ENCODE measurements at regions not wholly inside any gene's neighbourhood (a gene's known extent, or its start where the extent isn't known, plus 50 kb on each side); places are given as distances from the start of the nearest gene placed in this dataset.

GRCh38 chrX:39487166-39487968 is 610.4 kb downstream of the BCOR start:
- no peaks in the 10 kb centered on the region for H3K9me3 ChIP-seq (ENCODE audit: insufficient read depth, low read length)
- no peaks in the 10 kb centered on the region for H4K20me1 ChIP-seq (ENCODE audit: low read depth, low read length)
- no peak overlapping the region for H3K9ac ChIP-seq (ENCODE audit: low read length)
- H3K4me2 ChIP-seq (ENCODE audit: low read depth, low read length, poor library complexity, severe bottlenecking), result no peak overlapping the region
- no peaks in the 10 kb centered on the region for H3K79me2 ChIP-seq (ENCODE audit: insufficient read depth, low read length)
- no peak overlapping the region for H2AFZ ChIP-seq (ENCODE audit: low read depth, low read length, severe bottlenecking)
- H3K4me3 ChIP-seq (ENCODE audit: insufficient read depth, low read length, poor library complexity, severe bottlenecking), result no peak overlapping the region
- H3K27me3 ChIP-seq (ENCODE audit: low read length), result no peaks in the 10 kb centered on the region
- H3K9me2 ChIP-seq (replicated peaks; ENCODE audit: insufficient read depth, low read length), result no peaks in the 10 kb centered on the region
- no peaks in the 10 kb centered on the region for H3F3A ChIP-seq (ENCODE audit: insufficient read depth)
- H3K27ac ChIP-seq (ENCODE audit: low read depth, low read length), result no peak overlapping the region
- H3K36me3 ChIP-seq (ENCODE audit: low read length), result no peaks in the 10 kb centered on the region
- TF ChIP-seq EZH2phosphoT487 (conservative IDR thresholded peaks at IDR 0.05; ENCODE audit: low read length), result no peak
- TF ChIP-seq CTCF (IDR thresholded peaks at IDR 0.05; ENCODE audit: insufficient read depth, low read length, poor library complexity, severe bottlenecking), result no peak

DNA sequence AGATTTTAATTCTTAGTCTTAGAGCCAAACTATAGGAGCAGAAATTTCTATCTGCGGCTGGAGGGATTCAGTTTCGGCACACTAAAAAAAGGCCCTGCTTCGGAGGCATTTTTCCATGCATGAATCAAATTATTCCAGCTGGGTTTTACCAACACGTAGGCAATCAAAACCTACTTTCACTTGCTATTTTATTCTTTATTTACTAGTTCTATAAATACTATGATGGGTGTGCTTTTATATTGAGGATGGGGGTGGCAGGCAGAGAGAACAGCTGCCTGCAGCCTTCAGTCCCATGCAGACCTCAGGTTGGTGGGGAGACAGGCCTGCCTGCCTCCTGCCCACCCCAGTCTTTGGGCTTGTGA is 609.8 kb downstream of the BCOR start:
- no peak overlapping the region for H3K4me3 ChIP-seq (ENCODE audit: insufficient read depth, low read length, poor library complexity, severe bottlenecking)
- H3K27me3 ChIP-seq (ENCODE audit: low read length), result no peaks in the 10 kb centered on the region
- no peaks in the 10 kb centered on the region for H3F3A ChIP-seq (ENCODE audit: insufficient read depth)
- H3K79me2 ChIP-seq (ENCODE audit: insufficient read depth, low read length), result no peaks in the 10 kb centered on the region
- no peaks in the 10 kb centered on the region for H3K9me2 ChIP-seq (replicated peaks; ENCODE audit: insufficient read depth, low read length)
- TF ChIP-seq EZH2phosphoT487 (conservative IDR thresholded peaks at IDR 0.05; ENCODE audit: low read length), result no peak
- no peaks in the 10 kb centered on the region for H3K9me3 ChIP-seq (ENCODE audit: insufficient read depth, low read length)
- H3K9ac ChIP-seq (ENCODE audit: low read length), result no peak overlapping the region
- H3K4me2 ChIP-seq (ENCODE audit: low read depth, low read length, poor library complexity, severe bottlenecking), result no peak overlapping the region
- H4K20me1 ChIP-seq (ENCODE audit: low read depth, low read length), result no peaks in the 10 kb centered on the region
- H3K27ac ChIP-seq (ENCODE audit: low read depth, low read length), result no peak overlapping the region
- H3K36me3 ChIP-seq (ENCODE audit: low read length), result no peaks in the 10 kb centered on the region
- H2AFZ ChIP-seq (ENCODE audit: low read depth, low read length, severe bottlenecking), result no peak overlapping the region

- no peak for TF ChIP-seq CTCF (IDR thresholded peaks at IDR 0.05; ENCODE audit: insufficient read depth, low read length, poor library complexity, severe bottlenecking)
- no peak for TF ChIP-seq EZH2phosphoT487 (conservative IDR thresholded peaks at IDR 0.05; ENCODE audit: low read length)
- Histone ChIP-seq H3K4me2 (ENCODE audit: low read depth, low read length, poor library complexity, severe bottlenecking) (peak overlapping the region; percentile 31), H3F3A (ENCODE audit: insufficient read depth) (no peaks in the 10 kb centered on the region), H3K9ac (ENCODE audit: low read length) (no peak overlapping the region), H3K79me2 (ENCODE audit: insufficient read depth, low read length) (no peaks in the 10 kb centered on the region), H2AFZ (ENCODE audit: low read depth, low read length, severe bottlenecking) (no peak overlapping the region), H3K27me3 (ENCODE audit: low read length) (no peaks in the 10 kb centered on the region), H3K4me3 (ENCODE audit: insufficient read depth, low read length, poor library complexity, severe bottlenecking) (no peak overlapping the region), H4K20me1 (ENCODE audit: low read depth, low read length) (no peaks in the 10 kb centered on the region), H3K36me3 (ENCODE audit: low read length) (no peaks in the 10 kb centered on the region), H3K9me3 (ENCODE audit: insufficient read depth, low read length) (no peaks in the 10 kb centered on the region), H3K9me2 (replicated peaks; ENCODE audit: insufficient read depth, low read length) (no peaks in the 10 kb centered on the region), H3K27ac (ENCODE audit: low read depth, low read length) (no peak overlapping the region)
Observed at GRCh38 chrX:39491548-39492297, 606.0 kb downstream of the BCOR start.
